Common myeloid progenitor, CD34-positive (primary cell): ENCODE measurements at regions not wholly inside any gene's neighbourhood (a gene's known extent, or its start where the extent isn't known, plus 50 kb on each side); places are given as distances from the start of the nearest gene placed in this dataset.

Experiments used
- CTCF ChIA-PET: fragments of 350-600 bp; sonication (Branson Sonifier 250); formaldehyde crosslinking; loops from one replicate; lab custom pipeline; 2021; ENCODE audit warnings: antibody characterized with exemption; lab: Charles Lee
- POLR2A ChIA-PET: fragments of 350-600 bp; sonication (Branson Sonifier 250); formaldehyde crosslinking; loops from one replicate; lab custom pipeline; 2021; ENCODE audit warnings: antibody characterized with exemption; lab: Charles Lee
- DNase-seq, 3 donors: peaks; one replicate each; pipeline versions ENCODE4 v3.0.0 to v3.0.0-alpha.2; 2013
- H3K27ac ChIP-seq, 2 experiments: 1 replicate in 1 of 2; 2 replicates in 1 of 2; pipeline ENCODE4 v1.7.0; 2013; ENCODE audit warnings: inconsistent platforms in 2 of 2, low read length in 2 of 2, mild to moderate bottlenecking in 2 of 2, low read depth in 1 of 2, moderate library complexity in 1 of 2; ENCODE audit not compliant: severe bottlenecking in 2 of 2, insufficient read depth in 1 of 2, poor library complexity in 1 of 2
- H3K27me3 ChIP-seq, 5 experiments: replicated peaks in 2 of 5; 1 replicate in 3 of 5; 2 replicates in 2 of 5; pipeline versions ENCODE4 v1.6.1 to v1.7.0; 2013; ENCODE audit warnings: low read length in 4 of 5, mild to moderate bottlenecking in 2 of 5, moderate library complexity in 2 of 5, inconsistent platforms in 1 of 5; ENCODE audit not compliant: insufficient read depth in 5 of 5, control insufficient read depth in 4 of 5
- H3K36me3 ChIP-seq, 4 experiments: 1 replicate in 2 of 4; 2 replicates in 2 of 4; pipeline versions ENCODE4 v1.6.1 to v1.7.0; 2013; ENCODE audit warnings: low read length in 3 of 4, control low read depth in 1 of 4, mild to moderate bottlenecking in 1 of 4; ENCODE audit not compliant: control insufficient read depth in 4 of 4, insufficient read depth in 4 of 4
- H3K4me1 ChIP-seq, 4 experiments: 1 replicate in 3 of 4; 2 replicates in 1 of 4; pipeline versions ENCODE4 v1.6.1 to v1.7.1; 2013; ENCODE audit warnings: low read length in 3 of 4, mild to moderate bottlenecking in 3 of 4, control low read depth in 1 of 4, inconsistent platforms in 1 of 4, moderate library complexity in 1 of 4; ENCODE audit not compliant: control insufficient read depth in 4 of 4, insufficient read depth in 4 of 4; ENCODE audit errors: control extremely low read depth in 1 of 4
- H3K4me3 ChIP-seq, 7 experiments: 1 replicate in 4 of 7; 2 replicates in 3 of 7; pipeline versions ENCODE4 v1.5.1 to v1.7.0; 2013; ENCODE audit warnings: mild to moderate bottlenecking in 7 of 7, low read length in 6 of 7, moderate library complexity in 6 of 7, inconsistent platforms in 2 of 7, low read depth in 2 of 7, control low read depth in 1 of 7; ENCODE audit not compliant: insufficient read depth in 4 of 7, control insufficient read depth in 1 of 7; ENCODE audit errors: extremely low read depth in 1 of 7
- H3K9me3 ChIP-seq, 5 experiments: 1 replicate in 4 of 5; 2 replicates in 1 of 5; pipeline versions ENCODE4 v1.6.1 to v1.7.1; 2013; ENCODE audit warnings: low read length in 4 of 5, mild to moderate bottlenecking in 2 of 5, inconsistent platforms in 1 of 5, low read depth in 1 of 5, moderate library complexity in 1 of 5; ENCODE audit not compliant: control insufficient read depth in 4 of 5, insufficient read depth in 2 of 5; ENCODE audit errors: control extremely low read depth in 1 of 5
- WGBS: methylation state at CpG from one replicate; pipeline ENCODE4 v1.1.5; 2013; ENCODE audit not compliant: insufficient coverage; 5-methylcytosine and 5-hydroxymethylcytosine counted together

DNA sequence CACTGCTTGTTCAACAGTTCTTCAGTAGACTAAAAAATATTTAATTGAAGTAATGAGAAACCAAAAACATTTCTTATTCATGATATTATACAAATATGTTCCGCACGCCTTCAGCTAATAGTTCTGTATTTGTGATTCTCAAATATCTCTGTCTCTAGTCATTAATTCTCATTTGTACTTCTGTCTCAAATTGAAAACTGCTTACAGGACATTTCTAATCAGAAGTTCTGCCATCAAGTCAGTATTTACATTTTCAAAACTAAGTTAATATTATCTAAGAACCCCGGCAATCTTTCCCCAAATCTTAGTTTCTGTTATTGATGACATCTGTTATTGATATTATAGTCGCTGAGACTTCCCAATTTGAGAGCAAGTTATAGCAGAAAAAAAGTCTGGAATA, 78.6 kb upstream of the PGRMC2 start:
- Histone ChIP-seq H3K36me3 (no peaks in the 10 kb centered on the region), H3K4me1 (no peaks in the 10 kb centered on the region), H3K27ac (no peak overlapping the region), H3K9me3 (peaks cover 0 to 3% (median 0%) of the 10 kb centered on the region in 5 experiments), H3K27me3 (no peaks in the 10 kb centered on the region), H3K4me3 (no peak overlapping the region)
- DNase-seq = no peak
- CTCF ChIA-PET = no interaction called here
- WGBS = 83% methylated on average over 1 of the region's 4 CpGs
- POLR2A ChIA-PET = no interaction called here

DNA sequence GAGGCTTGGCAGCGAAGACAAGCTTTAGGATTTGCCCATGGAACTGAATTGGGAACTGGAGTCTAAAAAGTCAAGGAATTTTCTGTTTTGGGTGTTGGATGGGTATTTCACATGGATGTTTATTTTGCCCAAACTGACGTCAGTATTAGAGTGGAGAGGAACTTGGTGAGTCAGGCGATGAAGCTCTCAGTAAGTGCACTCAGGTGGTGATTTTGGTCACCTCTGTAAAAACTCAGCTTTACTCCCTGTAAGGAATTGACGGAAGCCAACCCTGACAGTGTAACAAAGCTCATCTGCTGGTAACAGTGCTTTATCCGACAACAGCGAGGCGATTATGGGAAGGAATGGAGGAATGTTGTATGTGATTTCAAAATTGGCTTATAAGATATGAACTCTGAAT, 77.0 kb upstream of the PGRMC2 start:
- CTCF ChIA-PET = no interaction called here
- no peaks in the 10 kb centered on the region for H3K4me1 ChIP-seq
- peaks cover 0 to 3% (median 0%) of the 10 kb centered on the region in 5 experiments for H3K9me3 ChIP-seq
- no peak overlapping the region for H3K27ac ChIP-seq
- no peak for DNase-seq
- 98% methylated on average over 5 of the region's 7 CpGs for WGBS
- H3K4me3 ChIP-seq = no peak overlapping the region
- POLR2A ChIA-PET = no interaction called here
- H3K36me3 ChIP-seq = no peaks in the 10 kb centered on the region
- no peaks in the 10 kb centered on the region for H3K27me3 ChIP-seq

DNA sequence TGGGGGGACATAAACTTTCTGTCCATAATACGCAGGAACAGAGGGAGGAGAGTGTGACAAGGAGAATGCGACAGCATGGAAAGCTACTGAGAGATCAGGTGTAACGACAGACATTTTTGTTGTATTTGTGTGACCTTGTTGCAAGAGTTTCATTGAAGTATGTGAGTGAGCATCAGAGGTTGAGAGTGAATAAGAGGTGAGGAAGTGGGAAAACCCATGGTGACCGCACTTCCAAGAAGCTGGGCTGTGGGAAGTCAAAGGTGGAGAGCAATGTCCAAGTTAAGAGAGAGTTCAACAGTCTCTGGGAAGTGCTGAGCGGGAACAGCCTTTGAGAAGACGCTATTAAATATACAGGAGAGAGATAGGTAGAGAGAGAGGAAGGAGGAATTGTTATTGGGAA, 76.4 kb upstream of the PGRMC2 start:
- POLR2A ChIA-PET = no interaction called here
- Histone ChIP-seq H3K4me3 (no peak overlapping the region), H3K9me3 (no peaks in the 10 kb centered on the region), H3K36me3 (no peaks in the 10 kb centered on the region), H3K27me3 (no peaks in the 10 kb centered on the region), H3K27ac (no peak overlapping the region), H3K4me1 (no peaks in the 10 kb centered on the region)
- CTCF ChIA-PET = no interaction called here
- DNase-seq = no peak
- 98% methylated on average over 6 of the region's 6 CpGs for WGBS

DNA sequence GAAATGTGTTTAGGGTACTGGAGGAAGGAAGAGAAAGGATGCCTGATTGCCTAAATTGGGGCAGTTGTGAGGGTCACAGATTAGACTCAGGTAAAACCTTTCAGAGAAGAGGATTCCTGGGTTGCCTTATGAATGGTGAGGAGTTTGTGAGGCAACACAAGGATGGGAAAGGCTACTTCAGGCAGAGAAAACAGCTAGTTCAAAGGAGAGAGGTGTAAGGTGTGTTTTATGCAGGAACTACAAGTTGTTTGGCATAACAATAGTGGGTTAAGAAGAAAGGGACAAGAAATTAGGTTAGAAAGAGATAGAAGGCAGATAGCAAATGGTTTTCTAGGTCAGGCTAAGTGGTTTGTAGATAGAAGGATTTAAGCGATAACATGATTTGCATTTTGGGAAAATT, 75.1 kb upstream of the PGRMC2 start:
- Histone ChIP-seq H3K9me3 (peaks cover 0 to 2% (median 0%) of the 10 kb centered on the region in 5 experiments), H3K27me3 (no peaks in the 10 kb centered on the region), H3K4me1 (no peaks in the 10 kb centered on the region), H3K27ac (no peak overlapping the region), H3K36me3 (no peaks in the 10 kb centered on the region), H3K4me3 (no peak overlapping the region)
- 100% methylated on average over 1 of the region's 1 CpG for WGBS
- no peak for DNase-seq
- ChIA-PET POLR2A (no interaction called here), CTCF (no interaction called here)

DNA sequence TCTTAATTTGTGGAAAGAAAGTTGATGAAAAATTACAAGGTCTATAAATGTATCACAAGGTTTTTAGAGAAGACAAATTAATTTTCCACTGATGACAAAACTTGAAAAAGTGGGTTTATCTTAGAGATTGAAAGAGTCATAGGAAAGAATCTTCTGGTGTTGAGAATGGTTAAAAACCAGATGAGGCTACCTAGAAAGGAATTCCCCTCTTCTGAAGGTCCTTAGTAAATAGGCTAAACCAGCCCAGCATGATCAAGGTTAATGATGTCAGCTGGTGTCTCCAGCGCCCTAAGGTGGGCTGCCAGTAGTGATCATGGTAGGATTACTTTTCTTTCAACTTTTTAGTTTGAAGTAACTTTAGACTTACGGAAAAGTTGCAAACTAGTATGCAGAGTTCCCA, 71.8 kb upstream of the PGRMC2 start:
- no peak for DNase-seq
- Histone ChIP-seq H3K27ac (no peak overlapping the region), H3K9me3 (peaks cover 0 to 2% (median 0%) of the 10 kb centered on the region in 5 experiments), H3K27me3 (no peaks in the 10 kb centered on the region), H3K4me1 (no peaks in the 10 kb centered on the region), H3K36me3 (no peaks in the 10 kb centered on the region), H3K4me3 (no peak overlapping the region)
- ChIA-PET CTCF (no interaction called here), POLR2A (no interaction called here)
- 100% methylated on average over 1 of the region's 2 CpGs for whole genome bisulfite sequencing

DNA sequence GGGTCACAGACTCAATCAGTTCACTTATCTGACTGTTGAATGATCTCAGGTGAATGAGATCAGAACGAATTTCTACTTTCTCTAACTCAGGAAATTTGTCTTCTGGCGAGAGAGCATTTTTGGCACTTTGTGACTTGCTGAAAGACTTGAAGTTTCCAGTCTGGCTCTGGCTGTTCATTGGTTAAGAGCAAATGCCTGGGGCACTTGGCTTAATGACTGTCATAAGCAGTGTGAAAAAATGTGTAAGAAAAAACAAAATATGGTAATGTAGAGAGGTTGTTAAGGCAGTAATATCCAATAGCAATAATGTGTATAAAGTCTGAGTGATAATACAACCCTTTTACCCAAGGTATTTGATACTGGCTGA, 71.3 kb upstream of the PGRMC2 start:
- H3K27me3 ChIP-seq = no peaks in the 10 kb centered on the region
- H3K4me1 ChIP-seq = no peaks in the 10 kb centered on the region
- H3K4me3 ChIP-seq = no peak overlapping the region
- ChIA-PET CTCF (no interaction called here), POLR2A (no interaction called here)
- DNase-seq = no peak
- H3K27ac ChIP-seq = no peak overlapping the region
- WGBS = 94% methylated on average over 2 of the region's 2 CpGs
- peaks cover 0 to 2% (median 0%) of the 10 kb centered on the region in 5 experiments for H3K9me3 ChIP-seq
- H3K36me3 ChIP-seq = no peaks in the 10 kb centered on the region

DNA sequence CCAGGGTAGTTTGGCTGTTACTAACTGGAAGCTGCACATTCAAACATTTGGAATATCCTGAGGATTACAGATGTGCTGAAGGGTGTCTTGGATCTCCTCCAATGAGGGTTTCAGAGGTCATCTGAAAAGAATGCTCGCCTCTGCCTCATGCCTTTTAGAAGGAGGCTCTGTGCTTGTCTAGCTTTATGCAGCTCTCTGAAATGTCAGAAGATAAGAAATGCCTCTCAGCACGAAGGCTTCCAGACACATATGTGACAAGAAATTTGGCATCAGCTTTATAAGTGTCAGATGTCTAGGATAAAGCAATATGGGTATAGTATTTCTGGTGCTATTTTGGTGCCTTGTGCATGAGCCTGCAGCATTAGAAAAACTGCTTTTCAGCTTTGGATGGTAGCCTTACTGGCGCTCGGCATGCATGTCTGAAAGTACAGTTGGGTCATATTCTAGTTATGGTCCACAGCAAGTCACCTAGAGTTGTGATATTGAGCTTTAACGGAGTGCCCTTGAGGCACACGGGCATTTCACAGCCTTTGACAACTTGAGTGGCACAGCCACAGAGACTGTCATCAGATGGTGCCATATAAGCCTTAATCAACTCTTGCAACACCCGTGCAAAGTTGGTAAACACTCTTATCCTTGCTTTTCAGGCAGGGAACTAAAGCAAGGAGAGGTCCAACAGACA, 70.8 kb upstream of the PGRMC2 start:
- CTCF ChIA-PET = no interaction called here
- Histone ChIP-seq H3K4me3 (no peak overlapping the region), H3K36me3 (no peaks in the 10 kb centered on the region), H3K27ac (no peak overlapping the region), H3K9me3 (peaks cover 0 to 2% (median 0%) of the 10 kb centered on the region in 5 experiments), H3K27me3 (no peaks in the 10 kb centered on the region), H3K4me1 (no peaks in the 10 kb centered on the region)
- DNase-seq = no peak
- 95% methylated on average over 7 of the region's 7 CpGs for WGBS
- POLR2A ChIA-PET = no interaction called here
